Right atrium auricular region (tissue), 2 donors: ENCODE measurements at regions not wholly inside any gene's neighbourhood (a gene's known extent, or its start where the extent isn't known, plus 50 kb on each side); places are given as distances from the start of the nearest gene placed in this dataset.
"Not testable (repeated sequence)": the region's sequence is repeated elsewhere in the genome, so short reads cannot be mapped to it uniquely, and the experiment has no call there.

Source experiments
- DNase-seq: peaks from one replicate; pipeline ENCODE4 v3.0.0-alpha.2; 2019; ENCODE audit warnings: low spot score
- H3K27ac ChIP-seq, 2 donors: fragments of 200-600 bp; sonication (generic); 1 replicate in 1 of 2; 2 replicates in 1 of 2; pipeline ENCODE4 v1.5.1; 2016 to 2019
- H3K27me3 ChIP-seq, 2 donors: fragments of 200-600 bp; sonication (generic); one replicate each; pipeline versions ENCODE4 v1.5.1 to v1.6.0; 2017 to 2019
- H3K36me3 ChIP-seq: fragments of 200-600 bp; sonication (generic); one replicate; pipeline ENCODE4 v1.5.1; 2016
- H3K4me1 ChIP-seq, 2 donors: fragments of 200-600 bp; sonication (generic); one replicate each; pipeline versions ENCODE4 v1.5.1 to v1.6.0; 2017 to 2019
- H3K4me3 ChIP-seq, 2 donors: fragments of 200-600 bp; sonication (generic); 1 replicate in 1 of 2; 2 replicates in 1 of 2; pipeline ENCODE4 v1.5.1; 2017 to 2019; ENCODE audit warnings: mild to moderate bottlenecking in 1 of 2, moderate library complexity in 1 of 2
- H3K9me3 ChIP-seq, 2 donors: fragments of 200-600 bp; sonication (generic); one replicate each; pipeline ENCODE4 v1.5.1; 2019
- CTCF ChIP-seq, 2 donors: fragments of 200-600 bp; sonication (generic); IDR thresholded peaks; one replicate each; pipeline ENCODE4 v1.5.1; 2019; ENCODE audit warnings: antibody characterized with exemption in 2 of 2

- no peaks in the 10 kb centered on the region for H3K9me3 ChIP-seq
- no peak overlapping the region for H3K27ac ChIP-seq
- no peak for DNase-seq
- no peaks in the 10 kb centered on the region for H3K36me3 ChIP-seq
- no peaks in the 10 kb centered on the region for H3K4me1 ChIP-seq
- H3K27me3 ChIP-seq = no peaks in the 10 kb centered on the region
- H3K4me3 ChIP-seq = no peak overlapping the region
- TF ChIP-seq CTCF (IDR thresholded peaks at IDR 0.05) = no peak
Observed at GRCh38 chr14:86915406-86915805, 1077.6 kb downstream of the GALC start.

GRCh38 chr14:86912709-86913108 is 1080.3 kb downstream of the GALC start:
- no peaks in the 10 kb centered on the region for H3K27me3 ChIP-seq
- H3K4me3 ChIP-seq = no peak overlapping the region
- no peaks in the 10 kb centered on the region for H3K4me1 ChIP-seq
- no peak for TF ChIP-seq CTCF (IDR thresholded peaks at IDR 0.05)
- H3K9me3 ChIP-seq = no peaks in the 10 kb centered on the region
- H3K27ac ChIP-seq = no peak overlapping the region
- DNase-seq = no peak
- no peaks in the 10 kb centered on the region for H3K36me3 ChIP-seq

GRCh38 chr14:86911486-86911885 is 1081.5 kb downstream of the GALC start:
- Histone ChIP-seq H3K27me3 (no peaks in the 10 kb centered on the region), H3K36me3 (no peaks in the 10 kb centered on the region), H3K27ac (no peak overlapping the region), H3K4me3 (no peak overlapping the region), H3K4me1 (no peaks in the 10 kb centered on the region), H3K9me3 (no peaks in the 10 kb centered on the region)
- TF ChIP-seq CTCF (IDR thresholded peaks at IDR 0.05) = no peak
- no peak for DNase-seq

GRCh38 chr14:86905386-86905926 is 1087.5 kb downstream of the GALC start:
- not testable (repeated sequence) for H3K9me3 ChIP-seq, H3K4me1 ChIP-seq, H3K36me3 ChIP-seq, H3K27me3 ChIP-seq, H3K27ac ChIP-seq, H3K4me3 ChIP-seq, DNase-seq

- Histone ChIP-seq H3K27me3 (no peaks in the 10 kb centered on the region), H3K27ac (no peak overlapping the region), H3K4me3 (no peak overlapping the region), H3K4me1 (no peaks in the 10 kb centered on the region), H3K9me3 (no peaks in the 10 kb centered on the region), H3K36me3 (no peaks in the 10 kb centered on the region)
- TF ChIP-seq CTCF (IDR thresholded peaks at IDR 0.05) = no peak
- DNase-seq = no peak
Observed at GRCh38 chr14:86902176-86902950, 1090.6 kb downstream of the GALC start.

GRCh38 chr14:86897704-86898513 is 1095.1 kb downstream of the GALC start:
- H3K27me3 ChIP-seq = no peaks in the 10 kb centered on the region
- H3K4me1 ChIP-seq = no peaks in the 10 kb centered on the region
- no peak overlapping the region for H3K4me3 ChIP-seq
- no peak for TF ChIP-seq CTCF (IDR thresholded peaks at IDR 0.05)
- H3K27ac ChIP-seq = no peak overlapping the region
- no peaks in the 10 kb centered on the region for H3K9me3 ChIP-seq
- H3K36me3 ChIP-seq = no peaks in the 10 kb centered on the region
- DNase-seq = no peak
